Thyroid gland (tissue), 4 donors: ENCODE measurements at regions not wholly inside any gene's neighbourhood (a gene's known extent, or its start where the extent isn't known, plus 50 kb on each side); places are given as distances from the start of the nearest gene placed in this dataset.

Source experiments
- DNase-seq, 2 donors: peaks; one replicate each; pipeline ENCODE4 v3.0.0-alpha.2; 2019
- H3K27ac ChIP-seq, 3 donors: fragments of 200-600 bp; sonication (generic); 1 replicate in 2 of 3; 2 replicates in 1 of 3; pipeline ENCODE4 v1.5.1; 2016 to 2019; ENCODE audit warnings: mild to moderate bottlenecking in 1 of 3, moderate library complexity in 1 of 3
- H3K27me3 ChIP-seq: fragments of 200-600 bp; sonication (generic); one replicate; pipeline ENCODE4 v1.5.1; 2019
- H3K36me3 ChIP-seq, 2 donors: fragments of 200-600 bp; sonication (generic); one replicate each; pipeline ENCODE4 v1.5.1; 2016 to 2019
- H3K4me1 ChIP-seq, 2 donors: fragments of 200-600 bp; sonication (generic); one replicate each; pipeline ENCODE4 v1.5.1; 2017 to 2019
- H3K4me3 ChIP-seq, 3 donors: fragments of 200-600 bp; sonication (generic); replicated peaks in 1 of 3; 1 replicate in 2 of 3; 2 replicates in 1 of 3; pipeline ENCODE4 v1.5.1; 2016; ENCODE audit warnings: mild to moderate bottlenecking in 1 of 3
- H3K9me3 ChIP-seq: fragments of 200-600 bp; sonication (generic); one replicate; pipeline ENCODE4 v1.5.1; 2017
- POLR2A ChIP-seq, 2 donors: fragments of 450-650 bp; IDR thresholded peaks; one replicate each; pipeline ENCODE4 v1.6.1; 2017; ENCODE audit warnings: antibody characterized with exemption in 2 of 2, mild to moderate bottlenecking in 2 of 2, moderate library complexity in 1 of 2
- WGBS, 2 donors: methylation state at CpG; one replicate each; pipeline ENCODE4 v1.1.5; 2017; 5-methylcytosine and 5-hydroxymethylcytosine counted together
- intact Hi-C: fragments of 100-400 bp; cut with DNase I; formaldehyde crosslinking; loops from one replicate; pipeline ENCODE4 v1.15.1; 2023
- TF ChIP-seq, protein P1 (sequence below), 6 experiments: fragments of 200-600 bp in 3 of 6; fragments of 450-650 bp in 3 of 6; sonication (generic) in 3 of 6; IDR thresholded peaks; one replicate each; pipeline ENCODE4 v1.5.1; 2016 to 2019; ENCODE audit warnings: antibody characterized with exemption in 6 of 6, mild to moderate bottlenecking in 2 of 6, inconsistent platforms in 1 of 6, moderate library complexity in 1 of 6

DNA sequence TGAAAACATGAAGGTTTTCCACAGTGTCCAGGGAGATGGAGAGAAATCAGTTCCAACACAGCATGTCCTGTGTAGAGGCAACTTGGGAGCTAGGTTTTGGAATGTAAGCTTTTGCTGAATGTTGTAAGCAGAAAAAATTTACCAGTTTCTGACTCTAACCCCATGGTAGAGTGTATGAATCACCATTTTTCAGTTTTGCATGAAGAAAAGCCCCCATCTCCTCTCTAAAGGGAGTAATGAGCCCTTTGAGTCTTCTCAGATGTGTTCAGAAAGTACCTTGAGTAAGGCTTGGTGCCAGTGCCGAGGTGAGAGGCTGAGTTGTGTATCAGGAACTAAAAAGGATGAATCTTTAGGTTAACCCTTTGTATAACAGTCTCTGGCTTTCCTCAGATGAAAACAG lies 96.2 kb downstream of the ADRB2 start:
- Histone ChIP-seq H3K9me3 (no peaks in the 10 kb centered on the region), H3K36me3 (no peaks in the 10 kb centered on the region), H3K4me3 (no peak overlapping the region), H3K27me3 (no peaks in the 10 kb centered on the region), H3K4me1 (no peaks in the 10 kb centered on the region), H3K27ac (no peak overlapping the region)
- WGBS, 2 donors, result 4 to 16% methylated on average over 1 of the region's 1 CpG
- intact Hi-C loops, result no loop called here
- TF ChIP-seq, protein P1, sequence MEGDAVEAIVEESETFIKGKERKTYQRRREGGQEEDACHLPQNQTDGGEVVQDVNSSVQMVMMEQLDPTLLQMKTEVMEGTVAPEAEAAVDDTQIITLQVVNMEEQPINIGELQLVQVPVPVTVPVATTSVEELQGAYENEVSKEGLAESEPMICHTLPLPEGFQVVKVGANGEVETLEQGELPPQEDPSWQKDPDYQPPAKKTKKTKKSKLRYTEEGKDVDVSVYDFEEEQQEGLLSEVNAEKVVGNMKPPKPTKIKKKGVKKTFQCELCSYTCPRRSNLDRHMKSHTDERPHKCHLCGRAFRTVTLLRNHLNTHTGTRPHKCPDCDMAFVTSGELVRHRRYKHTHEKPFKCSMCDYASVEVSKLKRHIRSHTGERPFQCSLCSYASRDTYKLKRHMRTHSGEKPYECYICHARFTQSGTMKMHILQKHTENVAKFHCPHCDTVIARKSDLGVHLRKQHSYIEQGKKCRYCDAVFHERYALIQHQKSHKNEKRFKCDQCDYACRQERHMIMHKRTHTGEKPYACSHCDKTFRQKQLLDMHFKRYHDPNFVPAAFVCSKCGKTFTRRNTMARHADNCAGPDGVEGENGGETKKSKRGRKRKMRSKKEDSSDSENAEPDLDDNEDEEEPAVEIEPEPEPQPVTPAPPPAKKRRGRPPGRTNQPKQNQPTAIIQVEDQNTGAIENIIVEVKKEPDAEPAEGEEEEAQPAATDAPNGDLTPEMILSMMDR (IDR thresholded peaks at IDR 0.05), result no peak
- TF ChIP-seq POLR2A (IDR thresholded peaks at IDR 0.05), result no peak
- no peak for DNase-seq

DNA sequence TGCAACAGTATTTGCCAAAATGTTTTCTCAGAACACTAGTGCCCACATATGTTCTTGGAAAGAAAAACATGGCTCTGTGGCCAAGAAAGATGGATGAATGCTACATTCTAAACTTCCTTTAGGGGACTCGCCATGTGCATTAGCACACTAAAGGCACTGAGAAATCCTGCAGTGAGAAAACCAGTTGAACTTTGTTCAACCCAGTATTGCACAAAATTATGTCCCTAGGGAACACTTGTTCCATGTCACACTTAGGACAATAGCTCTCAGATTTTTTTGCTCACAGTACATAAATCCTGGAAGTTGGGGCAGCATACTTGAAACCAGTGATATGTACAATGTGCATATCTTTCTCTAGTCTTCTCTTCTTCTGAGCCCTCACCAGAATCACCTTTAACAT lies 96.6 kb downstream of the ADRB2 start:
- no peak for TF ChIP-seq POLR2A (IDR thresholded peaks at IDR 0.05)
- TF ChIP-seq, protein P1 (IDR thresholded peaks at IDR 0.05), result no peak
- no peak overlapping the region for H3K4me3 ChIP-seq
- WGBS, 2 donors, result 92 to 100% methylated on average over 1 of the region's 1 CpG
- H3K36me3 ChIP-seq, result no peaks in the 10 kb centered on the region
- DNase-seq, result no peak
- intact Hi-C loops, result no loop called here
- no peaks in the 10 kb centered on the region for H3K9me3 ChIP-seq
- H3K27ac ChIP-seq, result no peak overlapping the region
- H3K27me3 ChIP-seq, result no peaks in the 10 kb centered on the region
- H3K4me1 ChIP-seq, result no peaks in the 10 kb centered on the region

GRCh38 chr5:148924817-148925216 lies 98.4 kb downstream of the ADRB2 start:
- Histone ChIP-seq H3K4me3 (no peak overlapping the region), H3K27ac (no peak overlapping the region), H3K4me1 (no peaks in the 10 kb centered on the region), H3K27me3 (no peaks in the 10 kb centered on the region), H3K36me3 (no peaks in the 10 kb centered on the region), H3K9me3 (no peaks in the 10 kb centered on the region)
- no peak for TF ChIP-seq POLR2A (IDR thresholded peaks at IDR 0.05)
- TF ChIP-seq, protein P1 (IDR thresholded peaks at IDR 0.05), result no peak
- intact Hi-C loops, result no loop called here
- 67 to 69% methylated on average over 5 of the region's 5 CpGs for WGBS, 2 donors
- DNase-seq, result no peak

- H3K36me3 ChIP-seq, result no peaks in the 10 kb centered on the region
- TF ChIP-seq, protein P1 (IDR thresholded peaks at IDR 0.05), result no peak
- no peak for TF ChIP-seq POLR2A (IDR thresholded peaks at IDR 0.05)
- no peaks in the 10 kb centered on the region for H3K4me1 ChIP-seq
- intact Hi-C loops, result no loop called here
- no peak for DNase-seq
- H3K4me3 ChIP-seq, result no peak overlapping the region
- no peaks in the 10 kb centered on the region for H3K9me3 ChIP-seq
- WGBS, 2 donors, result 91 to 93% methylated on average over 5 of the region's 5 CpGs
- H3K27ac ChIP-seq, result no peak overlapping the region
- H3K27me3 ChIP-seq, result no peaks in the 10 kb centered on the region
Observed at GRCh38 chr5:148926207-148926606, 99.8 kb downstream of the ADRB2 start.

- WGBS, 2 donors, result 86 to 90% methylated on average over 3 of the region's 3 CpGs
- Histone ChIP-seq H3K27me3 (no peaks in the 10 kb centered on the region), H3K4me1 (no peaks in the 10 kb centered on the region), H3K36me3 (no peaks in the 10 kb centered on the region), H3K9me3 (no peaks in the 10 kb centered on the region), H3K4me3 (no peak overlapping the region), H3K27ac (no peak overlapping the region)
- no peak for DNase-seq
- TF ChIP-seq, protein P1 (IDR thresholded peaks at IDR 0.05), result no peak
- no peak for TF ChIP-seq POLR2A (IDR thresholded peaks at IDR 0.05)
- intact Hi-C loops, result no loop called here
Observed at GRCh38 chr5:148927307-148927946, 101.0 kb downstream of the ADRB2 start.
